Mucosa of descending colon (tissue), 3 donors: ENCODE measurements at regions not wholly inside any gene's neighbourhood (a gene's known extent, or its start where the extent isn't known, plus 50 kb on each side); places are given as distances from the start of the nearest gene placed in this dataset.

Experiments
- ATAC-seq: fragments of 200-7000 bp; cut with Tn5 transposase; one replicate; pipeline ENCODE4 v1.9.1; 2020; ENCODE audit warnings: mild to moderate bottlenecking, moderate library complexity
- DNase-seq, 3 donors: peaks; one replicate each; pipeline ENCODE4 v3.0.0-alpha.2; 2020
- H3K36me3 ChIP-seq: fragments of 200-600 bp; one replicate; pipeline ENCODE4 v1.8.0; 2021; ENCODE audit warnings: low read depth, mild to moderate bottlenecking
- H3K4me1 ChIP-seq: fragments of 200-600 bp; one replicate; pipeline ENCODE4 v1.8.0; 2021; ENCODE audit warnings: low read depth, mild to moderate bottlenecking
- H3K4me3 ChIP-seq: fragments of 200-600 bp; one replicate; pipeline ENCODE4 v1.8.0; 2021; ENCODE audit warnings: mild to moderate bottlenecking
- H3K9me3 ChIP-seq: fragments of 200-600 bp; one replicate; pipeline ENCODE4 v1.8.0; 2021; ENCODE audit warnings: mild to moderate bottlenecking
- CTCF ChIP-seq: fragments of 200-600 bp; IDR thresholded peaks from one replicate; pipeline ENCODE4 v1.8.0; 2022; ENCODE audit warnings: antibody characterized with exemption, mild to moderate bottlenecking
- intact Hi-C, 2 donors: fragments of 100-400 bp; cut with DNase I in 1 of 2; cut with micrococcal nuclease in 1 of 2; formaldehyde crosslinking; loops; one replicate each; pipeline versions ENCODE4 v1.11.0 to v1.11.1; 2022; cut with DNase I, micrococcal nuclease
- donor health status: DM: no; HTN: no; CAD: no; lungs with moderate emphysema.
- donor health status: DM: no; HTN: no; CAD: no.
- donor health status: DM: no; HTN: yes; CAD: no.

- Histone ChIP-seq H3K36me3 (no peaks in the 10 kb centered on the region), H3K4me1 (no peaks in the 10 kb centered on the region), H3K9me3 (no peaks in the 10 kb centered on the region), H3K4me3 (no peak overlapping the region)
- no peak for TF ChIP-seq CTCF
- DNase-seq: no peak
- ATAC-seq: no peak
- intact Hi-C loops: loop anchor here in 1 of 2 donors (10.0 kb wide), 1 partner anchor 52 kb away; no protein-coding TSS in a partner anchor
Measured at GRCh38 chr2:215662715-215663114, 226.8 kb upstream of the FN1 start.

GRCh38 chr2:215660687-215661086 is 224.8 kb upstream of the FN1 start:
- TF ChIP-seq CTCF: no peak
- no peak overlapping the region for H3K4me3 ChIP-seq
- no peaks in the 10 kb centered on the region for H3K4me1 ChIP-seq
- no peaks in the 10 kb centered on the region for H3K36me3 ChIP-seq
- no peak for ATAC-seq
- no peaks in the 10 kb centered on the region for H3K9me3 ChIP-seq
- intact Hi-C loops: loop anchor here in 1 of 2 donors (10.0 kb wide), 1 partner anchor 54 kb away; no protein-coding TSS in a partner anchor
- no peak for DNase-seq

- DNase-seq (no peak), ATAC-seq (no peak)
- intact Hi-C loops: loop anchor here in 1 of 2 donors (10.0 kb wide), 1 partner anchor 55 kb away; no protein-coding TSS in a partner anchor
- no peaks in the 10 kb centered on the region for H3K36me3 ChIP-seq
- TF ChIP-seq CTCF: no peak
- H3K4me3 ChIP-seq: no peak overlapping the region
- no peaks in the 10 kb centered on the region for H3K9me3 ChIP-seq
- H3K4me1 ChIP-seq: no peaks in the 10 kb centered on the region
Measured at GRCh38 chr2:215659650-215660049, 223.8 kb upstream of the FN1 start.

- no peaks in the 10 kb centered on the region for H3K9me3 ChIP-seq
- no peak for TF ChIP-seq CTCF
- no peak overlapping the region for H3K4me3 ChIP-seq
- H3K36me3 ChIP-seq: no peaks in the 10 kb centered on the region
- H3K4me1 ChIP-seq: no peaks in the 10 kb centered on the region
- intact Hi-C loops: no loop called here
- no peak for ATAC-seq
- no peak for DNase-seq
Measured at GRCh38 chr2:215658635-215659305, 222.9 kb upstream of the FN1 start.

GRCh38 chr2:215657844-215658243 is 222.0 kb upstream of the FN1 start:
- H3K36me3 ChIP-seq: no peaks in the 10 kb centered on the region
- no peak for TF ChIP-seq CTCF
- no peak overlapping the region for H3K4me3 ChIP-seq
- H3K4me1 ChIP-seq: no peaks in the 10 kb centered on the region
- ATAC-seq: peak; percentile 36
- no peak for DNase-seq
- H3K9me3 ChIP-seq: no peaks in the 10 kb centered on the region
- intact Hi-C loops: no loop called here
